GM08714 (cell line): ENCODE measurements at regions not wholly inside any gene's neighbourhood (a gene's known extent, or its start where the extent isn't known, plus 50 kb on each side); places are given as distances from the start of the nearest gene placed in this dataset.

ENCODE experiments used
- H3K4me3 ChIP-seq: fragments of 200-500 bp; sonication (Bioruptor generic); 2 replicates; pipeline ENCODE4 v1.5.1; 2014; ENCODE audit warnings: mild to moderate bottlenecking, low read length, inconsistent platforms
- ZNF274 ChIP-seq: IDR thresholded peaks from 2 replicates; pipeline ENCODE4 v1.6.1; 2012; ENCODE audit warnings: mild to moderate bottlenecking, low read depth, low read length

DNA sequence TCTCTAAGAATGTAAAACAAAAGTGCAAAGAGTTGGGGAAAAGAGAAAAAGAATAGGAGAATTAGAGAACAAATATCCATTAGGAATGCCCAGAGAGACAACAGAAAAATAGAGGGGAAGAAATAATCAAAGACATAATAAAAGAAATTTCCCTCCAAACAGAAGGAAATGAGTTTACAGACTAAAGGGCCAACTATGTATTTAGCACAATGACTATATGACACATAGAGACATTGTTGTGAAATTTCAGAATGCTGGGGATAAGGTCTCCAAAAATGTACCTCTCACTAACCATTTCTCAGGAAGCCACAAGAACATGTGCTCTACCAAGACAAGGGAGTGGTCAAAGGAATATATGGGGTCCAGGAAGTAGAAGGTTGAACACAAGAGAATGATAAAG, 121.0 kb upstream of the ACSL4 start:
- H3K4me3 ChIP-seq: no peak overlapping the region
- TF ChIP-seq ZNF274: no peak

DNA sequence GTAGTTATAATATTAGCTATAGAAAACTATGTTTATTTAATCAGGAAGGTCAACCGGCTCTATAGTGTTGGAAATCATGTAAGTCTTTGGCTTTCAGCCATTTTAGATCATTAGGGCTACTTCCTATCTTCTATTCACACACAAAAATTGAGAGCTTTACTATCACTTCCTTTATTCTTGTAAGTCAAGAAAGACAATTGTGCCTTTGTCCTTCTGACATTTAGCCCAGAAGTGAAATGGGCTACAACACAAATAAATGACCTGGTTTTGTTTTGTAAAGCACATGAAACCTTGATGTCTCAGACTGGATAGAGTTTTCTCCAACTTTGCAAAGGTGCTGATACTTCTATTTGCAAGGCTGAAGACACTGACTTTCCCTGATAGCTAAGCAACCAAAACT, 122.4 kb upstream of the ACSL4 start:
- no peak overlapping the region for H3K4me3 ChIP-seq
- no peak for TF ChIP-seq ZNF274

DNA sequence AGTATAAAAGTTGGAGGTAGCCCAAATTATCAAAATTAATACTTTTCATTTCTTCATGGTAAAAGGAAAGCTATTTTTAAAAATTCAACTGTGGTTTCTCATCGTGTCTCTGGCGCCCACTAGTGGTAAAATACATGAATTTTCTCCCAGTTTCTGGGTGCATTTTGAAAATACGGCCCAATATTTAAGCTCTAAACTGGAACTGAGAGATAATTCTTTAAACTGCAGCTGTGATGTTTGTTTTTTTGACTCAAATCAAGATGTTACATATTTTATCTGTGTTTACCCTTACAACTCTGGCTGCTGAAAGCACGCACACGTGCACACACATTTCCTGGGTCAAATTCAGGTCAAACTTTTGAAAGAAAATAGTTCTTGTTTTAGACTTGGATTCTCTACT, 123.9 kb upstream of the ACSL4 start:
- H3K4me3 ChIP-seq: no peak overlapping the region
- no peak for TF ChIP-seq ZNF274

DNA sequence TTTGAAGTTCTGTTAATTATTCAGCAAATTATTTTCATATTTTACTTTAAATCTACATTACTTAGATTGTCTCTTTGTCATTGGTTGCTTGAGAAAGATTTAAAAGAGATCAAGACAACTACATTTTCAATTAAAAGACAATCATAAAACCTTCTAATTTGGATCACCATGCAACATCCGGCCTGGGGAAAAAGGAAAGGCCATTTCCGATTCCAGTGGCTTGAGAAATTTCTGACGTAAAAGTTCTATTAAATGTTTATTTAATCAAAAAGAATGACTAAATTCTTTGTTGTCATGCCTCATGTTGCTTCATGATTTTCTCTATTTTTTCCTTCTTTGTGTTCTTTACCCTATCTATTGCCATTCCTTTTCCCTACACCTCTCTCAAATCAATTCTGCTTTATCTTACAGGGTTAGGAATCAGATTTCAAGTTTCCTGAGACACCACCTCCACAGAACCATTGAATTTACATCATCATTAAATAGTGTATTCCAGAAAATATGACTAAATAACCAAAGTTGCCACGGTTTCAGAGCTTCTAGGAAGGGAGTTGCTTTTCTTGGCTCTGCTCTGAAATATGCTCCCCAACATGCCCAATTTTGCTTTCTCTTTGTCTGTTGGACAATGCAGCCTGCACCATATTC, 124.6 kb upstream of the ACSL4 start:
- TF ChIP-seq ZNF274: no peak

DNA sequence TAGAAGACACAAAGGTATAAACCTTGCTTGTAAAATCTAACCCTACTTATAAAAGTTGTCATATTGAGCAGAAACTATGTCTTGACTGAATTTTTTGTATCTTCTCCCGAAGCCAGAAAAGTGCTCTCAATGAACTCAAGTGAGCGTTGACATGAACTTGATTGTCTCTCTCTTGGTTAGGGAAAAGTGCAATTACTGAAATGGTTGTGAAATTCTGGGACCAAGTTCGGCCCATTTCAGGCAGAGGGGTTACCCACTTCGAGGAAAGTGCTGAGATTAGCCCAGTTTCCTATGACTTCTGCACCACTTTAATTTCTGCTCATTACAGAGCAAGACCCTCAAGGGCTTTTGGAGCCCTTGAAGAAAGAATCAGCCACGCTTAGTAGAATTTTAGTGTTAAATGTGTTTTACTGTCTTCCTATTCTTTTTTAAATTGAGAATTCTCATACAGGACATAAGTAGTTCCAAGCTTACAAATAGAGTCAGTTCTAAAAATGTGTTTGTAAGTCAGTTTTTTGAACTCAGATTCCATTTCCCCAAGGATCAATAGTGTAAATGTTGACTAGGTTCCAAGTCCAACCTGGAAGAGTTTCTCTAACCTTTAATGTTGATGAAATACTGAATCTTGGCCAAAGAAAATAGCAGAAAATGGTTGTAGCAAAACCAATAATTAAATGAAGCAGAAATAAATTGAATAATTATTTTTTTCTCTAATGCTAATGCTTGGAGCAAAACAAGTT, 125.7 kb upstream of the ACSL4 start:
- H3K4me3 ChIP-seq: no peak overlapping the region

More for the DNA sequence above, 124.6 kb upstream of the ACSL4 start:
- no peak overlapping the region for H3K4me3 ChIP-seq

DNA sequence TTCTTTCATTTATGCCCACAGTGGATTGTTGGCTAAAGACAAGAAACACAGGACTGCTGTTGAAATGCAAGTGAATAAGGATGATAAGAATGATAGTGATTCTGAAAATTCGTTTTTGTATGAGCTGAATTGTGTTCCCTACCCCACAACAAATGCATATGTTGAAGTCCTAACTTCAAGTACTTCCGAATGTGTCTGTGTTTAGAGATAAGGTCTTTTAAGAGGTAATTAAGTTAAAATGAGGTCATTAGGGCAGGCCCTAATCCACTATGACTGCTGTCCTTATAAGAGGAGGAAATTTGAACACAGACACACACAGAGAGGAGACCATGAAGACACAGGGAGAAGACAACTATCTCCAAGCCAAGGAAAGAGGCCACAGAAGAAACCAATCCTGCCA, 126.6 kb upstream of the ACSL4 start:
- no peak for TF ChIP-seq ZNF274

More for the DNA sequence above, 125.7 kb upstream of the ACSL4 start:
- no peak for TF ChIP-seq ZNF274

DNA sequence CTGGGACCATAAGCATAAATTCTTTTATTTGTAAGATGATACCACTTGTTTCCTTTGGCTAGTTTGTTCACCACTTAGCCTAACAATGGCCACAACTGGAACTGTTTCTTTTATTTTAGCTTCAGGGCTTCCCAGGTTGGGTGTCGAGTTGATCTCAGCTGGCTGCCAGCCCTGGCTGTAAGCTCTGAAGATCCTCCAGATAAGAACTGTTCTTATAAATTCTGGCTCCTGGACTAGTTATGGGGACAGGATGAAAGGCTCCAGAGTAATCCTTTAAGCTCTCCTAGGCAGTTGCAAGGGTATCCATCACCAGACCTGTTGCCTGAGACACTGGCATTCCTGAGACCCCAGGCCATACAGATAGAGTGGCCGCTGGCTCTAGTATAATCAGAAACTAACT, 129.4 kb upstream of the ACSL4 start:
- TF ChIP-seq ZNF274: no peak
- H3K4me3 ChIP-seq: no peak overlapping the region

More for the DNA sequence above, 126.6 kb upstream of the ACSL4 start:
- no peak overlapping the region for H3K4me3 ChIP-seq

DNA sequence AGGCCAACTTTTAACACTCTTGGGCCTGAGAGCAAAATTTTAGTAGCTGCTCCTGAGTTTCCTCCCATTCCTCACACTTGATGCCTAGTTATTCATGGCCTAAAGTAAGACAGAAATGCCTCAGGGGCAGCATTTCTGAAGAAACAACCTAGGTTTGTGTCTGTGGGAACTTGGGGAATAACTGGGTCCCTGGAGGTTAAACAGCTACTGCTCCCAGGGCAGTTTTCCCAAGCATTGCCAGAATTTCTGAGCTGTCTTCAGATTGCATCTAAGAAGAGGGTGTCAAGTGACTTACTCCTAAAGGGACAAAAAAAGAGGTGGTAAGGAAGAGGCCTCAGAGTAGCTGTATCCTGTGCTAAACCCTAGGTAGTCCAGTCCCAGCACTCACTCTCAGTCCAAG, 130.8 kb upstream of the ACSL4 start:
- H3K4me3 ChIP-seq: no peak overlapping the region
- no peak for TF ChIP-seq ZNF274

DNA sequence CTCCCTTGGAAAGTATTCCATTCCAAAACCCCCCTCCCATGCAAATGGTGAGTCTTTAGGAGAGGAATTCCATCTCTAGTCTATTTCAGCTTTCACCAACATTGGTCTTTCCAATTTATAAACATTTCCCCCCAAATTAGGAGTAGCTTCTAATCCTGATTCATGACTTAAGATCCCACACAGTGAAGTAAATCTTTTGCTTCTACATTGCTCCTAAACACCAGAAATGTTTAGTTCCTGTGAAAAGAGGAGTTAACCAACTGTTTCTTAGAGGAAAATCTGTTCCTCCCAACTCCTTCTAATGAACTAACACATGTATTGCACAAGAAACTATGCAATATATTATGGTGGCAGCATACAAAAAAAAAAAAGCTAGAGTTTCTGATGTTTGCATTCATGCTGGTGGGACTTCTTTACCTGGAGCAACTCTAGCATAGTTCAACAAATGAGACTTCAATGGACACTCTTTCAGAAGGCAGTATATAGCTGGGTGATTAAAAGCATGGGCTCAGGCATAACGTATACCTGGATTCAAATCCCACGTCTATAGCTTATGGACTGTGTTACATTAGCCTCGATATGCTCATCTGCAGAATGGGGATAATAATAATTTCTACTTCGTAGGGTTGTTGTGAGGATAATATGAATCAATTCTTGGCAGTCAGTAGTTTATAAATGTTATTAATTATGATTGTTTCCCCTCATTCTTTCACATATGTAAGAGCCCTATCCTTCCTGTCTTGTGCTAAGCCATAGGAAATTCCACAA, 131.6 kb upstream of the TMEM164 start:
- TF ChIP-seq ZNF274: no peak
- no peak overlapping the region for H3K4me3 ChIP-seq

DNA sequence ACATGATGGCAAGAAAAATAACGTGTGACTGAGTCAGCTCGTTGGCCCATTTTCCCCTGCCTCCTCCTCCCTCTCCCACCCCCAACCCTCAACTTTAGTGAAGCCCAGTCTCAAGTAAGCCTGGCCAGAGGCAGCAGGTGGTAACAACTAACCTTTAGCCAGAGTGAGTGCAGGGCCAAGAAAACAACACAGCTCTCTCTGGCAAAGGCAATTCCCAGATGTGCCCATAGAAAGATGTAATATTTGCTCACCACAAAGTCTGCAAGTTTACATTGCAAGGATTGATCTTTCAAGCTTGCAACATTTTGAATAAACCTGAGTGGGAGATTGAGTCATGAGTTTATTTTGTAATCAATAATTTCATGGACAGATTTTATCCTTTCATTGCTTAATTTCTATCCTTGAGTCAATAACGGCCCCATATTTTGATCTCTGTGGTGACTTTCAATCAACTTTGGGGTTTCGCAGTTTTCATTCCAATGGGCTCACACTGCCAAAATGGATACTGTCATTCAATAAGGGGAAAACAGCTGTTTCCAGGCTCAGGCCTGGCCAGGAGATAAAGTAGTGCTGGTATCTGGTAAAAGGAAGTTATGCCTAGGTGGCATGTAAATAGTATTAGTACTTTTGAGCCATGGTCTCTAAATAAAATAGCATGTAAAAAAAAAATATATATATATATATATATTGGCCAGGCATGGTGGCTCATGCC, 130.7 kb upstream of the TMEM164 start:
- no peak overlapping the region for H3K4me3 ChIP-seq
- no peak for TF ChIP-seq ZNF274

DNA sequence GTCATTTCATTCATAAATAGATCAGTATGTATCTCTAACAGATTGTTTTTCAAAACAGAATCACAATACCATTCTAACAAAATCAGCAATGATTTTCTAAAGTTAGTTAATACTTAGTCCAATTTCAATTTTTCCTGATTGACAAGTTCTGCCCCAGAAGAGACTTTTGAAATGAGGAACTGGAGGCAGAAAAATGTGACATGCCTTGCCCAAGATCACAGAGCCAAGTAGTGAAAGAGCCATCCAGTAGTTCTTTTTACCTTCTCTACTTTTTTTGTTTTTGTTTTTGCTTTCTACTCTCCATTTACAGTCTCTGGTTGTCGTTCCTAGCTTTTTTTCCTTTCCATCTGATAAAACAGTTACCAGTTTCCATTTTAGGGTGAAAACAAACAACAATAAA, 129.3 kb upstream of the TMEM164 start:
- TF ChIP-seq ZNF274: no peak
- no peak overlapping the region for H3K4me3 ChIP-seq

DNA sequence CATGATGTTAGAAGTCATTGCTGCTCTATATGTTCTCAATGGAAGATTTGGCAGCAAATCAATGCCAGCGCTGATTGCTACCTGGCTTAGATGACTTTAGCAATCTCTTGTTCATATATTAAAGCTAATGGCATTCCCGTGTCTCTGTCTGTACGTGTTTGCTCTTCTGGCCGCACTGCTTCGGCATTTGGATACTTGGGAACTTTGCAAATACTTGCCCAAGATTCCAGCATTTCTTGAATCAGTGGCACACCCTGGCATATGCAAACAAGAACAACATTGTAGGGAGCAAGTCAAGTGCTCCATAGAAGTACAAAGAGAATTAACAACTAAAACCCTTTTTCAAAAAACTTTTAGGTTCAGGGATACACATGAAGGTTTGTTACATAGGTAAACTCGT, 128.9 kb upstream of the TMEM164 start:
- TF ChIP-seq ZNF274: no peak
- no peak overlapping the region for H3K4me3 ChIP-seq

DNA sequence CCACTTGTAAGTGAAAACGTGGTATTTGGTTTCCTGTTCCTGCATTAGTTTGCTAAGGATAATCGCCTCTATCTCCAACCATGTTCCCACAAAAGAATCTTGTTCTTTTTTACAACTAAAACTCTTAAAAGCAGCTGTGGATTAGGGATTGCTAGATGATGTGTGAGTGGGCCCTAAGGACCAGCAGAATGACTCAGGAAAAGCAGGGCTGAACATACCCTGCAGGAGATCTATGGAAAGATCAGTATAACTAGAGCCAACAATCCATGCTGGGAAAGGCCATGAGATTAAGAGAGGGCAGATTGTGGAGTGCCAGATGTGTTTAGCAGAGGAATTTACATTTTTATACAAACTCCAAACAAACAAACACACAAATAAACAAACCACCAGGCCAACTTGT, 128.4 kb upstream of the TMEM164 start:
- H3K4me3 ChIP-seq: no peak overlapping the region
- TF ChIP-seq ZNF274: no peak

DNA sequence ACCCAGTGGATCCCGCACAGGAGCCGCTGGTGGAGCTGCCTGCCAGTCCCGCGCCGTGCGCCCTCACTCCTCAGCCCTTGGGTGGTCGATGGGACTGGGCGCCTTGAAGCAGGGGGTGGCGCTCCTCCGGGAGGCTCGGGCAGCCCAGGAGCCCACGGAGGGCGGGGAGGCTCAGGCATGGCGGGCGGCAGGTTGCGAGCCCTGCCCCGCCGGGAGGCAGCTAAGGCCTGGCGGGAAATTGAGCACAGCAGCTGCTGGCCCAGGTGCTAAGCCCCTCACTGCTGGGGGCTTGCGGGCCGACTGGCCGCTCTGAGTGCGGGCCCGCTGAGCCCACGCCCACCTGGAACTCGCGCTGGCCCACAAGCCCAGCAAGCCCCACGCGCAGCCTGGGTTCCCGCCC, 127.1 kb upstream of the TMEM164 start:
- no peak for TF ChIP-seq ZNF274
- H3K4me3 ChIP-seq: no peak overlapping the region
